Bronchial epithelial cell (primary cell): ENCODE measurements at regions not wholly inside any gene's neighbourhood (a gene's known extent, or its start where the extent isn't known, plus 50 kb on each side); places are given as distances from the start of the nearest gene placed in this dataset.

Experiments used
- DNase-seq: peaks from one replicate; pipeline ENCODE4 v3.0.0-alpha.2; 2010; ENCODE audit warnings: low read depth
- FAIRE-seq: peaks from 2 replicates; lab custom pipeline; 2011; peaks lifted over from hg19 to GRCh38; lab: Jason Lieb, UNC
- H3K27me3 ChIP-seq: 2 replicates; pipeline ENCODE4 v1.5.1; 2011; ENCODE audit warnings: low read length; ENCODE audit not compliant: control insufficient read depth, insufficient read depth
- H3K36me3 ChIP-seq: 2 replicates; pipeline ENCODE4 v1.5.1; 2011; ENCODE audit warnings: low read length; ENCODE audit not compliant: control insufficient read depth, insufficient read depth
- H3K4me3 ChIP-seq: 2 replicates; pipeline ENCODE4 v1.5.1; 2011; ENCODE audit warnings: mild to moderate bottlenecking, low read depth, low read length, control low read depth
- TF ChIP-seq, protein P1 (sequence below): IDR thresholded peaks from 2 replicates; pipeline ENCODE4 v1.5.1; 2011; ENCODE audit warnings: mild to moderate bottlenecking, moderate library complexity, low read length, control low read depth, inconsistent platforms; ENCODE audit not compliant: insufficient read depth, severe bottlenecking

DNA sequence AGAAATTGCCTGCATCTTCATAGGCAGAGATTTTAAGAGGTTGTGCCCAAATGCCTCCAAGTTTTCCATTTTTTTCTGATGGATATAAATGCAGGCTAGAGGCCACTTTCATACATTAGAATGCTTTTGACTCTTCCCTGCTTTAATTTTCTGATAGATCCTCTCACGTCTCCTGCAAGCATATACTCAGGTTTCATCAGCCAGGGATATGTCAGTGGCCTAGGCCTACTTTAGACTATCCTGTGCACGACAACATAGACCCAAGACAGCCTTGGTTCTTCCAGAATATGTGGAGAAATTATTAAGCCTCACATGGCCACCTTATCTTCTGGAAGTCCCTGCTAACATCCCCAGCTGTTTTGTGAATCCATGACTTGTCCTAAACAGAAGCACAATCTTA, 415.9 kb downstream of the TDRD15 start:
- DNase-seq (no peak), FAIRE-seq (no peak)
- Histone ChIP-seq H3K36me3 (no peaks in the 10 kb centered on the region), H3K27me3 (no peaks in the 10 kb centered on the region), H3K4me3 (no peak overlapping the region)
- TF ChIP-seq, protein P1, sequence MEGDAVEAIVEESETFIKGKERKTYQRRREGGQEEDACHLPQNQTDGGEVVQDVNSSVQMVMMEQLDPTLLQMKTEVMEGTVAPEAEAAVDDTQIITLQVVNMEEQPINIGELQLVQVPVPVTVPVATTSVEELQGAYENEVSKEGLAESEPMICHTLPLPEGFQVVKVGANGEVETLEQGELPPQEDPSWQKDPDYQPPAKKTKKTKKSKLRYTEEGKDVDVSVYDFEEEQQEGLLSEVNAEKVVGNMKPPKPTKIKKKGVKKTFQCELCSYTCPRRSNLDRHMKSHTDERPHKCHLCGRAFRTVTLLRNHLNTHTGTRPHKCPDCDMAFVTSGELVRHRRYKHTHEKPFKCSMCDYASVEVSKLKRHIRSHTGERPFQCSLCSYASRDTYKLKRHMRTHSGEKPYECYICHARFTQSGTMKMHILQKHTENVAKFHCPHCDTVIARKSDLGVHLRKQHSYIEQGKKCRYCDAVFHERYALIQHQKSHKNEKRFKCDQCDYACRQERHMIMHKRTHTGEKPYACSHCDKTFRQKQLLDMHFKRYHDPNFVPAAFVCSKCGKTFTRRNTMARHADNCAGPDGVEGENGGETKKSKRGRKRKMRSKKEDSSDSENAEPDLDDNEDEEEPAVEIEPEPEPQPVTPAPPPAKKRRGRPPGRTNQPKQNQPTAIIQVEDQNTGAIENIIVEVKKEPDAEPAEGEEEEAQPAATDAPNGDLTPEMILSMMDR, result no peak

DNA sequence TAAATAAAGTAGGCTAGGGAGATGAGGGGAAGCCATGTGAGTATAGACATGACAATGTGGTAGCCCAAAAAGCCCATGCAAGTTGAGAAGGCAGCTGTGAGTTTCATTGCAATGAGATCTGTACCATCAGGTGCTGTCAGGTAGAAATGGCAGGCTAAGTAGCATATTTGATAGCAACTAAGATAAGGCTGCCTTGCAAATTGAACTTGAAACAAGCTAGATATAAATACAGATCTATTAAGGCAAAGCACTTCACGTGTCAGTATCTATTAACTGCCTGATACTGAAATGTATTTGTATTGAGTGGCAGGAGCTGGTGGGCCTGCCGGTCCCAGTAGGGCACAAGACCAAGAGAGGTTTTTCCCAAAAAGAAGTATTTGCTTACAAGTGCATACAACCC, 419.9 kb downstream of the TDRD15 start:
- H3K36me3 ChIP-seq, result no peaks in the 10 kb centered on the region
- FAIRE-seq, result no peak
- TF ChIP-seq, protein P1, result no peak
- H3K27me3 ChIP-seq, result no peaks in the 10 kb centered on the region
- DNase-seq, result no peak
- no peak overlapping the region for H3K4me3 ChIP-seq

DNA sequence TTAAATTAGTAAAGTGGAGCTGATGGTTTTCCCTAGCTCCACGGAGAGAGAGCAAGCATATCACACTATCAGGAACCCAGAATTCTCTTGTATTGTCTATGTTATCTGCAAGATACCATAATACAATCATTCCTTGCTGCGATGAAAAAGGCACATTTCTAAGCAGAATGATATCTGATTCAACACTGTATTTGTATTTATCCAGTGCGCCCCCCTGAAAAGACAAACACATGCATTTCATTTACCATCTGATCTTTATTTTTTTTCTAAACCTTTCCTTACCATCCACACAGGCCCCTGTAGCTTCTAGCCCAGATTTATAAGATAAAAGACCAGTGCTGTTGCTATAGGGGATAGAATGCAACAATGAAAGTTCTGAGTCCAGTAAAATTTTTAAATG, 420.6 kb downstream of the TDRD15 start:
- Histone ChIP-seq H3K36me3 (no peaks in the 10 kb centered on the region), H3K27me3 (no peaks in the 10 kb centered on the region), H3K4me3 (no peak overlapping the region)
- TF ChIP-seq, protein P1, result no peak
- no peak for FAIRE-seq
- no peak for DNase-seq

DNA sequence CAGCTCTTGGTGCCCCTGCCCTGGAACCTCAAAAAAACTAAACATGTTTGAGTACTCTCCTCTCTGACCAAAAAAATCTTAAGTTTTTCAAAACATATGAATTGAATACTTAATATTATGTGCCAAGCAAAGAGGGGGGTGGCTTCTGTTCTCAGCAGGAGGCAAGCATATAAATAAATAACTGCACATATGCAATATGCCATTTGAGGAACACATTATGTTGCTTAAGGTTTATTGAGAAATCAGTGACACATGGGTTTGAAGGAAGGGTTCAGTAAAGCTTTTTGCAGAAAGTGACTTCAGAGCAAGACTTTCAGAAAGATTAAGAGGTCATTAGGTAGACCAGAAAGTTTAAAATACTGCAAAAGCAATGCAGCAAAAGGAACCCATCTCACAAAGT, 429.2 kb downstream of the TDRD15 start:
- DNase-seq (no peak), FAIRE-seq (no peak)
- Histone ChIP-seq H3K27me3 (no peaks in the 10 kb centered on the region), H3K4me3 (no peak overlapping the region), H3K36me3 (no peaks in the 10 kb centered on the region)
- TF ChIP-seq, protein P1, result no peak

DNA sequence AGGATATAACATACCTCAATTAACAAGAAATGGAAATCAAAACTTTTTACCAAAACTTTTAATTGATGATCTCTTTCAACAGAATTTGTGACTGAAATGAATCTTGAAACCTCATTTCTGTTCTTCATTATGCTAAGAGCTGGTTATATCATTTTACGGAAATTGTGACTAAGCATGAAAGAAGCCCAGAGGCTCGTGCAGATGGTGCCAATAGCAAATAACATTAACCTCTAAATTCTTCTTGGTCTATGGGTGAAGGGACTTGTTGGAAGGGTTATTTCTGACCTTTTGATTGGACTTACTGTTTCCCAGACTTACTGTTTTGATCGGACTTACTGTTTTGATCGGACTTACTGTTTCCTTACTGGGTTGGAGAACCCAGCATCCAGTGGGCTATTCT, 435.6 kb downstream of the TDRD15 start:
- Histone ChIP-seq H3K27me3 (no peaks in the 10 kb centered on the region), H3K4me3 (no peak overlapping the region), H3K36me3 (no peaks in the 10 kb centered on the region)
- FAIRE-seq, result no peak
- DNase-seq, result no peak
- TF ChIP-seq, protein P1, result no peak

DNA sequence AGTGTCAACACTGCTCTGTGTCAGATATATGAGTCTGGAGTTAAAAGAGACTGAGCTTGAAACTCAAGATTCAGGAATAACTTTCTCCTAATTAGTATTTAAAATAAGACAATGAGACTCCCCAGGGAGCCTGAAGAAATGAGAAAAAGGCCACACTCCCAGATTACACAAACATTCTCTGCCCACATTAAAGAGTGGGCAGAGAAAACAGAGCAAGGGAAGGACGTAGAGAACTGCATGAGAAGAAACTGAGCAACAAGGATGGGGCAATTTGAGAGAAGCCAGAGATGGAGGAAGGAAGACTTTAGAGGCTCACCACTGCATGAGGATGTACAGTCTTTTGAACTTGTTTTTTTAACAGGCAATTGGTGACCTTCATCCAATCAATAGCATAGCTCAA, 438.2 kb downstream of the TDRD15 start:
- TF ChIP-seq, protein P1, result no peak
- no peak overlapping the region for H3K4me3 ChIP-seq
- no peaks in the 10 kb centered on the region for H3K36me3 ChIP-seq
- no peaks in the 10 kb centered on the region for H3K27me3 ChIP-seq
- no peak for FAIRE-seq
- DNase-seq, result no peak
